HepG2 (cell line): ENCODE measurements at regions not wholly inside any gene's neighbourhood (a gene's known extent, or its start where the extent isn't known, plus 50 kb on each side); places are given as distances from the start of the nearest gene placed in this dataset.

Experiments
- ATAC-seq: fragments of 200-7000 bp; cut with Tn5 transposase; 3 replicates; pipeline ENCODE4 v1.9.1; 2020; ENCODE audit warnings: mild to moderate bottlenecking, moderate library complexity
- BruUV-seq: library from RNA; stranded (reverse); fragments of 400-500 nt; replicated peaks from 2 replicates; lab custom pipeline; 2021; lab: Mats Ljungman, UMichigan
- CTCF ChIA-PET: fragments of 300-600 bp; formaldehyde crosslinking; extraction: SDS; loops from one replicate; lab custom pipeline; 2021; ENCODE audit warnings: low total read pairs, inconsistent platforms, low intra/inter-chr PET ratio; lab: Yijun Ruan, JAX
- POLR2A ChIA-PET: fragments of 350-600 bp; sonication (Branson Sonifier 250); formaldehyde crosslinking; loops from one replicate; lab custom pipeline; 2020; ENCODE audit warnings: antibody characterized with exemption, inconsistent platforms; lab: Yijun Ruan, JAX
- DNase-seq: peaks from one replicate; pipeline ENCODE4 v3.0.0-alpha.2; 2015; ENCODE audit warnings: low spot score
- FAIRE-seq: peaks from 3 replicates; lab custom pipeline; 2011; peaks lifted over from hg19 to GRCh38; lab: Jason Lieb, UNC
- H2AFZ ChIP-seq: one replicate; pipeline ENCODE4 v1.6.1; 2011; ENCODE audit warnings: low read length, inconsistent platforms
- H3K27ac ChIP-seq: fragments of 300-600 bp; 3 replicates; pipeline ENCODE4 v1.8.0; 2011; ENCODE audit warnings: mixed run types, mild to moderate bottlenecking, mixed read lengths, low read length, inconsistent platforms; ENCODE audit not compliant: insufficient read depth; ENCODE audit errors: extremely low read length
- H3K27me3 ChIP-seq, 2 experiments: fragments of 200-600 bp in 1 of 2; 2 replicates in 1 of 2; 3 replicates in 1 of 2; pipeline versions ENCODE4 v1.6.0 to v1.8.0; 2011; ENCODE audit warnings: low read length in 2 of 2, mild to moderate bottlenecking in 2 of 2, moderate library complexity in 2 of 2, inconsistent platforms in 1 of 2; ENCODE audit not compliant: insufficient read depth in 2 of 2, control insufficient read depth in 1 of 2
- H3K36me3 ChIP-seq, 2 experiments: fragments of 200-600 bp in 1 of 2; replicated peaks in 1 of 2; 2 replicates in 1 of 2; 3 replicates in 1 of 2; pipeline versions ENCODE4 v1.5.1 to v1.8.0; 2011; ENCODE audit warnings: low read length in 2 of 2, inconsistent platforms in 1 of 2; ENCODE audit not compliant: insufficient read depth in 2 of 2, control insufficient read depth in 1 of 2
- H3K4me1 ChIP-seq: 2 replicates; pipeline ENCODE4 v1.5.1; 2012; ENCODE audit warnings: low read length, inconsistent platforms; ENCODE audit not compliant: insufficient read depth
- H3K4me2 ChIP-seq: 2 replicates; pipeline ENCODE4 v1.6.0; 2011; ENCODE audit warnings: low read depth, low read length, inconsistent platforms
- H3K4me3 ChIP-seq, 3 experiments: fragments of 200-600 bp in 1 of 3; sonication (generic), shearing (Covaris generic) in 1 of 3; replicated peaks in 1 of 3; 2 replicates each; pipeline ENCODE4 v1.5.1; 2011 to 2016; ENCODE audit warnings: low read length in 3 of 3, inconsistent platforms in 2 of 3, low read depth in 2 of 3, mild to moderate bottlenecking in 2 of 3, control low read depth in 1 of 3, mixed read lengths in 1 of 3; ENCODE audit not compliant: insufficient read depth in 1 of 3
- H3K79me2 ChIP-seq: one replicate; pipeline ENCODE4 v1.6.1; 2011; ENCODE audit warnings: low read length, inconsistent platforms; ENCODE audit not compliant: insufficient read depth
- H3K9ac ChIP-seq: 2 replicates; pipeline ENCODE4 v1.6.0; 2011; ENCODE audit warnings: mild to moderate bottlenecking, low read depth, low read length, inconsistent platforms; ENCODE audit not compliant: insufficient read depth
- H3K9me3 ChIP-seq: 2 replicates; pipeline ENCODE4 v1.5.1; 2012; ENCODE audit warnings: mild to moderate bottlenecking, low read length
- H4K20me1 ChIP-seq: 2 replicates; pipeline ENCODE4 v1.6.0; 2011; ENCODE audit warnings: inconsistent platforms, mild to moderate bottlenecking, low read length, moderate library complexity; ENCODE audit not compliant: insufficient read depth
- ATF6 ChIP-seq: sonication (generic); formaldehyde crosslinking; conservative IDR thresholded peaks from 2 replicates; pipeline ENCODE4 v1.4.0; 2020; ENCODE audit warnings: missing genetic modification reagents
- CERS6 ChIP-seq: sonication (generic); formaldehyde crosslinking; IDR thresholded peaks from 2 replicates; pipeline ENCODE4 v1.5.0; 2020; ENCODE audit warnings: missing genetic modification reagents
- FOSL2 ChIP-seq: sonication (generic); formaldehyde crosslinking; IDR thresholded peaks from 2 replicates; pipeline ENCODE4 v1.4.0; 2020; ENCODE audit warnings: missing genetic modification reagents
- SALL2 ChIP-seq: sonication (generic); formaldehyde crosslinking; IDR thresholded peaks from 2 replicates; pipeline ENCODE4 v1.8.1; 2023; ENCODE audit warnings: mild to moderate bottlenecking, missing genetic modification reagents, inconsistent platforms
- SSRP1 ChIP-seq: IDR thresholded peaks from 2 replicates; pipeline ENCODE4 v1.6.1; 2016; ENCODE audit warnings: control low read depth
- TFE3 ChIP-seq: IDR thresholded peaks from 2 replicates; pipeline ENCODE4 v1.6.1; 2016
- ZNF12 ChIP-seq: sonication (generic); formaldehyde crosslinking; IDR thresholded peaks from 2 replicates; pipeline ENCODE4 v1.5.0; 2020; ENCODE audit warnings: missing genetic modification reagents
- ZNF431 ChIP-seq: sonication (generic); formaldehyde crosslinking; IDR thresholded peaks from 2 replicates; pipeline ENCODE4 v1.9.0; 2022; ENCODE audit warnings: missing genetic modification reagents, low read depth, mild to moderate bottlenecking, borderline replicate concordance
- ZNF432 ChIP-seq: sonication (generic); formaldehyde crosslinking; IDR thresholded peaks from 2 replicates; pipeline ENCODE4 v1.5.0; 2020; ENCODE audit warnings: missing genetic modification reagents, mild to moderate bottlenecking, borderline replicate concordance
- ZNF570 ChIP-seq: sonication (generic); formaldehyde crosslinking; IDR thresholded peaks from 2 replicates; pipeline ENCODE4 v1.4.0; 2020; ENCODE audit warnings: mild to moderate bottlenecking, missing genetic modification reagents, borderline replicate concordance
- WGBS: methylation state at CpG from one replicate; pipeline ENCODE4 v1.1.6; 2017; ENCODE audit warnings: low lambda C conversion rate; 5-methylcytosine and 5-hydroxymethylcytosine counted together
- in situ Hi-C: cut with HindIII; loops from 2 replicates; pipeline ENCODE4 v1.10.0; 2017; ENCODE audit warnings: low pct_unique_long_range_greater_than_20kb; ENCODE audit not compliant: extremely low pct_ligation_motif_present
- intact Hi-C: fragments of 100-400 bp; cut with micrococcal nuclease; formaldehyde crosslinking; loops from one replicate; pipeline ENCODE4 v1.10.0; 2022; ENCODE audit not compliant: unreplicated experiment

- no peak overlapping the region for H3K4me2 ChIP-seq
- H4K20me1 ChIP-seq = no peaks in the 10 kb centered on the region
- no peak for TF ChIP-seq CERS6 (CRISPR knock-in tag)
- no peak for TF ChIP-seq ZNF12 (CRISPR knock-in tag)
- TF ChIP-seq FOSL2 (CRISPR knock-in tag) = no peak
- TF ChIP-seq SALL2 (CRISPR knock-in tag) = no peak
- no peak for TF ChIP-seq ATF6 (CRISPR knock-in tag)
- TF ChIP-seq ZNF432 = no peak
- no peak for TF ChIP-seq ZNF431
- TF ChIP-seq ZNF570 (CRISPR knock-in tag) = no peak
- TF ChIP-seq TFE3 (CRISPR knock-in tag) = no peak
- no peak for TF ChIP-seq SSRP1 (CRISPR knock-in tag)
- POLR2A ChIA-PET = no interaction called here
- no peak overlapping the region for H2AFZ ChIP-seq
- intact Hi-C loops (no loop called here), in situ Hi-C loops (no loop called here)
- no peaks in the 10 kb centered on the region for H3K4me1 ChIP-seq
- WGBS = 0% methylated on average over 1 of the region's 5 CpGs
- H3K9ac ChIP-seq = no peak overlapping the region
- H3K9me3 ChIP-seq = peaks cover 10% of the 10 kb centered on the region; the same call in 1 of the 2 replicates
- no peaks in the 10 kb centered on the region for H3K27me3 ChIP-seq
- no peaks in the 10 kb centered on the region for H3K79me2 ChIP-seq
- no peaks in the 10 kb centered on the region for H3K36me3 ChIP-seq
- no peak overlapping the region for H3K4me3 ChIP-seq
- ATAC-seq = no peak
- no TSS peak for BruUV-seq
- no peak for DNase-seq
- CTCF ChIA-PET = no interaction called here
- no peak overlapping the region for H3K27ac ChIP-seq
- FAIRE-seq = no peak
Observed at GRCh38 chrX:147405764-147406163, 506.0 kb upstream of the FMR1 start.
